ENCODE measurements at regions not wholly inside any gene's neighbourhood (a gene's known extent, or its start where the extent isn't known, plus 50 kb on each side); places are given as distances from the start of the nearest gene placed in this dataset.

DNA sequence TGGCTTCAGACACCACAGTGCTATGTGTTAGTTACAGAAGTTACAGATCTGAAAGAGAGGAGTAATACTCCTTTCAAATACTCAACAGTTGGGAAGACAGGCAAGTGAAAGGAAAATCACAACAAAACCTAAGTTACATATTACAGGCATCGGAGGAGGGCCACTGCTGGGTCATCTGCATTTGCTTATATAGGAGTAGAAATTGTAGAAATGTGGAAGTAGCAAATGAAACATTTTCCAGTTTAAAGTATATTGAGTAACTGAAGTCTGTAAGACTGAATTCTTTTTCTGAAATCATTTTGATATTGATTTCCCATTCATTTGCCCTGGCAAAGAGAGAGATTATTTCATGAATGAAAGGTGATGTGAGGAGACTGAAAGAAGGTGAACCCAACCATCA, 201.7 kb downstream of the SPRY1 start:
- TF ChIP-seq, protein P1, sequence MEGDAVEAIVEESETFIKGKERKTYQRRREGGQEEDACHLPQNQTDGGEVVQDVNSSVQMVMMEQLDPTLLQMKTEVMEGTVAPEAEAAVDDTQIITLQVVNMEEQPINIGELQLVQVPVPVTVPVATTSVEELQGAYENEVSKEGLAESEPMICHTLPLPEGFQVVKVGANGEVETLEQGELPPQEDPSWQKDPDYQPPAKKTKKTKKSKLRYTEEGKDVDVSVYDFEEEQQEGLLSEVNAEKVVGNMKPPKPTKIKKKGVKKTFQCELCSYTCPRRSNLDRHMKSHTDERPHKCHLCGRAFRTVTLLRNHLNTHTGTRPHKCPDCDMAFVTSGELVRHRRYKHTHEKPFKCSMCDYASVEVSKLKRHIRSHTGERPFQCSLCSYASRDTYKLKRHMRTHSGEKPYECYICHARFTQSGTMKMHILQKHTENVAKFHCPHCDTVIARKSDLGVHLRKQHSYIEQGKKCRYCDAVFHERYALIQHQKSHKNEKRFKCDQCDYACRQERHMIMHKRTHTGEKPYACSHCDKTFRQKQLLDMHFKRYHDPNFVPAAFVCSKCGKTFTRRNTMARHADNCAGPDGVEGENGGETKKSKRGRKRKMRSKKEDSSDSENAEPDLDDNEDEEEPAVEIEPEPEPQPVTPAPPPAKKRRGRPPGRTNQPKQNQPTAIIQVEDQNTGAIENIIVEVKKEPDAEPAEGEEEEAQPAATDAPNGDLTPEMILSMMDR (conservative IDR thresholded peaks at IDR 0.05 in 1 of 2, IDR thresholded peaks at IDR 0.05 in 1 of 2; ENCODE audit: extremely low read depth in 1 of 2, insufficient read depth in 1 of 2, low read depth in 1 of 2, low read length in 2 of 2), result no peak
- TF ChIP-seq EZH2 (IDR thresholded peaks at IDR 0.05; ENCODE audit: borderline replicate concordance, low read length), result no peak
